ENCODE measurements at regions not wholly inside any gene's neighbourhood (a gene's known extent, or its start where the extent isn't known, plus 50 kb on each side); places are given as distances from the start of the nearest gene placed in this dataset.
"Not testable (repeated sequence)": the region's sequence is repeated elsewhere in the genome, so short reads cannot be mapped to it uniquely, and the experiment has no call there.

DNA sequence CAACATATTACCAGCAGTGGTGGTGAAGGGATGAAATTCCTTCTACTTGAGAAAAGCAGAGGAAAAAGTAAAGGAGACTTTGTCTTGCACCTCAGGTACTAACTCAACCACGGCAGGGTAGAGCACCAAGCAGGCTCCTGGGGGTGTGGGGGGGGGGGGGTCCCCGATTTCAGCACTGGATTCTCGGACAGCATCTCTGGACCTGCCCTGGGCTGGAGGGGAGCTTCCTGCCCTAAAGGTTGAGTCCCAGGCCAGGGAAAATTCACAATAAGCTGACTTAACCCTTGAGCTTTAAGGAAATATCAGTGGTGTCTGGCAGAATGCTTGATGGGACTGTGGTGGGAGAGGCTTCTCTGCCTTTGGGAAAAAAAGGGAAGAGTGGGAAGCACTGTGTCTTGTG, 233.2 kb upstream of the CXADR start:
- TF ChIP-seq POLR2AphosphoS5 (IDR thresholded peaks at IDR 0.05), result no peak
- TF ChIP-seq, protein P1, sequence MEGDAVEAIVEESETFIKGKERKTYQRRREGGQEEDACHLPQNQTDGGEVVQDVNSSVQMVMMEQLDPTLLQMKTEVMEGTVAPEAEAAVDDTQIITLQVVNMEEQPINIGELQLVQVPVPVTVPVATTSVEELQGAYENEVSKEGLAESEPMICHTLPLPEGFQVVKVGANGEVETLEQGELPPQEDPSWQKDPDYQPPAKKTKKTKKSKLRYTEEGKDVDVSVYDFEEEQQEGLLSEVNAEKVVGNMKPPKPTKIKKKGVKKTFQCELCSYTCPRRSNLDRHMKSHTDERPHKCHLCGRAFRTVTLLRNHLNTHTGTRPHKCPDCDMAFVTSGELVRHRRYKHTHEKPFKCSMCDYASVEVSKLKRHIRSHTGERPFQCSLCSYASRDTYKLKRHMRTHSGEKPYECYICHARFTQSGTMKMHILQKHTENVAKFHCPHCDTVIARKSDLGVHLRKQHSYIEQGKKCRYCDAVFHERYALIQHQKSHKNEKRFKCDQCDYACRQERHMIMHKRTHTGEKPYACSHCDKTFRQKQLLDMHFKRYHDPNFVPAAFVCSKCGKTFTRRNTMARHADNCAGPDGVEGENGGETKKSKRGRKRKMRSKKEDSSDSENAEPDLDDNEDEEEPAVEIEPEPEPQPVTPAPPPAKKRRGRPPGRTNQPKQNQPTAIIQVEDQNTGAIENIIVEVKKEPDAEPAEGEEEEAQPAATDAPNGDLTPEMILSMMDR (IDR thresholded peaks at IDR 0.05), result no peak
- no peak for TF ChIP-seq POLR2A (IDR thresholded peaks at IDR 0.05)
- no peak overlapping the region for H3K4me3 ChIP-seq
- no peaks in the 10 kb centered on the region for H3K9me3 ChIP-seq
- WGBS, result 91% methylated on average over 3 of the region's 3 CpGs
- intact Hi-C loops (cut with DNase I), result no loop called here
- no peaks in the 10 kb centered on the region for H3K4me1 ChIP-seq (replicated peaks)
- no peak overlapping the region for H3K27ac ChIP-seq
- H3K27me3 ChIP-seq (replicated peaks; ENCODE audit: insufficient read depth), result no peaks in the 10 kb centered on the region
- DNase-seq (ENCODE audit: low spot score), result no peak
- H3K36me3 ChIP-seq, result no peaks in the 10 kb centered on the region

GRCh38 chr21:17293016-17293562, 219.8 kb upstream of the CXADR start:
- H3K27ac ChIP-seq; DNase-seq (ENCODE audit: low spot score); H3K9me3 ChIP-seq; H3K4me3 ChIP-seq; H3K4me1 ChIP-seq (replicated peaks); H3K27me3 ChIP-seq (replicated peaks; ENCODE audit: insufficient read depth); intact Hi-C loops (cut with DNase I); H3K36me3 ChIP-seq: not testable (repeated sequence)
- 61% methylated on average over 11 of the region's 11 CpGs for WGBS

DNA sequence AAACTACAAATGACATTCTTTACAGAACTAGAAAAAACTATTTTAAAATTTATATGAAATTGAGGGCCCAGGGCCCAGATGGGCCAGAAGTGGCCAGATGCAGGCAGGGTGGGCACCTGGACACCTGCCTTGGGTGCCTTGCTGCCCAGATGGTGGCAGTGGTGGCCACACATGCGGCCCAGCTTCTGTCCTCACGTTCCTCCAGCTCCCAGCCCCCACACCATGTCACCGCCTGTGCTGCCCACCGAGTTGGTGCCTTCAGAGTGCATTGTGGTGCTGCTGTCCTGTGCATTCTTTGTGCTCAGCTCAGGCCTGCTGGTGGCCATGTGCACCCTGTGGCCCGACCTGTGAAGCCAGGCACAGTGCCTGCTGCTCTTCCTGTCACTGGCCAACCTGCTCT, 216.8 kb upstream of the CXADR start:
- no peaks in the 10 kb centered on the region for H3K9me3 ChIP-seq
- no peak for DNase-seq (ENCODE audit: low spot score)
- H3K27me3 ChIP-seq (replicated peaks; ENCODE audit: insufficient read depth), result no peaks in the 10 kb centered on the region
- H3K27ac ChIP-seq, result no peak overlapping the region
- intact Hi-C loops (cut with DNase I), result no loop called here
- WGBS, result 91% methylated on average over 5 of the region's 5 CpGs
- H3K4me3 ChIP-seq, result no peak overlapping the region
- TF ChIP-seq POLR2AphosphoS5 (IDR thresholded peaks at IDR 0.05) (no peak), POLR2A (IDR thresholded peaks at IDR 0.05) (no peak)
- TF ChIP-seq, protein P1 (IDR thresholded peaks at IDR 0.05), result no peak
- H3K4me1 ChIP-seq (replicated peaks), result no peaks in the 10 kb centered on the region
- H3K36me3 ChIP-seq, result no peaks in the 10 kb centered on the region

GRCh38 chr21:17299576-17299975, 213.3 kb upstream of the CXADR start:
- H3K27me3 ChIP-seq (replicated peaks; ENCODE audit: insufficient read depth); H3K36me3 ChIP-seq; H3K4me1 ChIP-seq (replicated peaks); H3K4me3 ChIP-seq; H3K9me3 ChIP-seq; H3K27ac ChIP-seq; DNase-seq (ENCODE audit: low spot score); intact Hi-C loops (cut with DNase I): not testable (repeated sequence)
- 86% methylated on average over 1 of the region's 1 CpG for WGBS

DNA sequence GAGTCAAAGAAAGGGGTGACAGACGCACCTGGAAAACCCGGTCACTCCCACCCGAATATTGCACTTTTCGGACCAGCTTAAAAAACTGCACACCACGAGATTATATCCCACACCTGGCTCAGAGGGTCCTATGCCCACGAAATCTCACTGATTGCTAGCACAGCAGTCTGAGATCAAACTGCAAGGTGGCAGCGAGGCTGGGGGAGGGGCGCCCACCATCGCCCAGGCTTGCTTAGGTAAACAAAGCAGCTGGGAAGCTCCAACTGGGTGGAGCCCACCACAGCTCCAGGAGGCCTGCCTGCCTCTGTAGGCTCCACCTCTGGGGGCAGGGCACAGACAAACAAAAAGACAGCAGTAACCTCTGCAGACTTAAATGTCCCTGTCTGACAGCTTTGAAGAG, 185.1 kb upstream of the CXADR start:
- H3K9me3 ChIP-seq; H3K4me1 ChIP-seq (replicated peaks); DNase-seq (ENCODE audit: low spot score); H3K27me3 ChIP-seq (replicated peaks; ENCODE audit: insufficient read depth); H3K36me3 ChIP-seq; H3K27ac ChIP-seq; intact Hi-C loops (cut with DNase I); H3K4me3 ChIP-seq: not testable (repeated sequence)
- 78% methylated on average over 9 of the region's 9 CpGs for WGBS

DNA sequence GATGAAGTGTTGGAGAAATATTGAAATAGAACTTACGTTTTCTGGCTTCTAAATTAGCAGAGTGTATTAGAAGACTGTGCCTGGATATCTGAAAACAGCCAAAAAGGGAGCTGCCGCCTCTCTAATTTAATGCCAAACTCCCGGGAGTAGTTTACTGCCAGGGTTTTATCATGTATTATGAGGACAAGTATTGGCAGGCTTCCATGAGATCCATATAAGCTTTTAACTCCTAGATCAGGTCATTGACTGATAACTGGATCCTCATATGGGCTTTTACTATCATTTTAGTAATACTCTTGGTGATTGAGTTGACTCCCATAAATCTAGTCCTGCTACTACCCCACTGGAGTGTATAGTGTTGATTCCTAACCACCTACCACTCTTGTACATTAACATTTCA, 178.4 kb upstream of the CXADR start:
- intact Hi-C loops (cut with DNase I), result no loop called here
- Histone ChIP-seq H3K36me3 (no peaks in the 10 kb centered on the region), H3K9me3 (no peaks in the 10 kb centered on the region), H3K4me3 (no peak overlapping the region), H3K27ac (no peak overlapping the region), H3K27me3 (replicated peaks; ENCODE audit: insufficient read depth) (no peaks in the 10 kb centered on the region), H3K4me1 (replicated peaks) (no peaks in the 10 kb centered on the region)
- 24% methylated on average over 3 of the region's 3 CpGs for WGBS
- no peak for DNase-seq (ENCODE audit: low spot score)
- TF ChIP-seq, protein P1 (IDR thresholded peaks at IDR 0.05), result no peak
- TF ChIP-seq POLR2A (IDR thresholded peaks at IDR 0.05), result no peak
- no peak for TF ChIP-seq POLR2AphosphoS5 (IDR thresholded peaks at IDR 0.05)

Measured in prostate gland (tissue), 2 donors.